ENCODE measurements at regions not wholly inside any gene's neighbourhood (a gene's known extent, or its start where the extent isn't known, plus 50 kb on each side); places are given as distances from the start of the nearest gene placed in this dataset.

GRCh38 chr1:219744652-219745469 is 132.0 kb upstream of the ZC3H11B start:
- H3K36me3 Mint-ChIP-seq (ENCODE audit: low read depth): no peaks in the 10 kb centered on the region
- no peaks in the 10 kb centered on the region for H3K9me3 Mint-ChIP-seq
- no peak overlapping the region for H3K4me3 Mint-ChIP-seq
- H3K4me1 Mint-ChIP-seq: peaks cover 12% of the 10 kb centered on the region
- peaks cover 2% of the 10 kb centered on the region for H3K27me3 Mint-ChIP-seq (ENCODE audit: low read depth, poor library complexity)
- no peak for DNase-seq
- TF ChIP-seq CTCF (IDR thresholded peaks at IDR 0.05): no peak
- no peak overlapping the region for H3K27ac Mint-ChIP-seq

GRCh38 chr1:219741011-219741970 is 128.4 kb upstream of the ZC3H11B start:
- Mint-ChIP-seq H3K4me1 (no peaks in the 10 kb centered on the region), H3K9me3 (peaks cover 5% of the 10 kb centered on the region), H3K27me3 (ENCODE audit: low read depth, poor library complexity) (peaks cover 2% of the 10 kb centered on the region), H3K4me3 (no peak overlapping the region), H3K36me3 (ENCODE audit: low read depth) (no peaks in the 10 kb centered on the region), H3K27ac (no peak overlapping the region)
- TF ChIP-seq CTCF (IDR thresholded peaks at IDR 0.05): no peak
- no peak for DNase-seq

- no peaks in the 10 kb centered on the region for H3K4me1 Mint-ChIP-seq
- TF ChIP-seq CTCF (IDR thresholded peaks at IDR 0.05): no peak
- H3K27ac Mint-ChIP-seq: no peak overlapping the region
- peaks cover 7% of the 10 kb centered on the region for H3K36me3 Mint-ChIP-seq (ENCODE audit: low read depth)
- peaks cover 12% of the 10 kb centered on the region for H3K9me3 Mint-ChIP-seq
- no peak for DNase-seq
- peaks cover 7% of the 10 kb centered on the region for H3K27me3 Mint-ChIP-seq (ENCODE audit: low read depth, poor library complexity)
- H3K4me3 Mint-ChIP-seq: no peak overlapping the region
Measured at GRCh38 chr1:219733511-219734174, 120.7 kb upstream of the ZC3H11B start.

- Mint-ChIP-seq H3K9me3 (peaks cover 19% of the 10 kb centered on the region), H3K27me3 (ENCODE audit: low read depth, poor library complexity) (peaks cover 7% of the 10 kb centered on the region), H3K4me1 (no peaks in the 10 kb centered on the region), H3K36me3 (ENCODE audit: low read depth) (peaks cover 11% of the 10 kb centered on the region), H3K4me3 (no peak overlapping the region), H3K27ac (no peak overlapping the region)
- no peak for TF ChIP-seq CTCF (IDR thresholded peaks at IDR 0.05)
- no peak for DNase-seq
Measured at GRCh38 chr1:219732814-219733491, 120.0 kb upstream of the ZC3H11B start.

- no peaks in the 10 kb centered on the region for H3K4me1 Mint-ChIP-seq
- peaks cover 20% of the 10 kb centered on the region for H3K36me3 Mint-ChIP-seq (ENCODE audit: low read depth)
- H3K27me3 Mint-ChIP-seq (ENCODE audit: low read depth, poor library complexity): peaks cover 7% of the 10 kb centered on the region
- no peak for TF ChIP-seq CTCF (IDR thresholded peaks at IDR 0.05)
- no peak overlapping the region for H3K4me3 Mint-ChIP-seq
- H3K27ac Mint-ChIP-seq: no peak overlapping the region
- H3K9me3 Mint-ChIP-seq: peaks cover 26% of the 10 kb centered on the region
- DNase-seq: no peak
Measured at GRCh38 chr1:219731771-219732170, 118.9 kb upstream of the ZC3H11B start.

Measured in nephron progenitor cell (in vitro differentiated cells).